LNCAP (cell line): ENCODE measurements at regions not wholly inside any gene's neighbourhood (a gene's known extent, or its start where the extent isn't known, plus 50 kb on each side); places are given as distances from the start of the nearest gene placed in this dataset.

Experiments
- TF ChIP-seq, protein P1 (sequence below): fragments of 450-650 bp; IDR thresholded peaks from 2 replicates; pipeline ENCODE4 v1.5.1; 2017; ENCODE audit warnings: mild to moderate bottlenecking

DNA sequence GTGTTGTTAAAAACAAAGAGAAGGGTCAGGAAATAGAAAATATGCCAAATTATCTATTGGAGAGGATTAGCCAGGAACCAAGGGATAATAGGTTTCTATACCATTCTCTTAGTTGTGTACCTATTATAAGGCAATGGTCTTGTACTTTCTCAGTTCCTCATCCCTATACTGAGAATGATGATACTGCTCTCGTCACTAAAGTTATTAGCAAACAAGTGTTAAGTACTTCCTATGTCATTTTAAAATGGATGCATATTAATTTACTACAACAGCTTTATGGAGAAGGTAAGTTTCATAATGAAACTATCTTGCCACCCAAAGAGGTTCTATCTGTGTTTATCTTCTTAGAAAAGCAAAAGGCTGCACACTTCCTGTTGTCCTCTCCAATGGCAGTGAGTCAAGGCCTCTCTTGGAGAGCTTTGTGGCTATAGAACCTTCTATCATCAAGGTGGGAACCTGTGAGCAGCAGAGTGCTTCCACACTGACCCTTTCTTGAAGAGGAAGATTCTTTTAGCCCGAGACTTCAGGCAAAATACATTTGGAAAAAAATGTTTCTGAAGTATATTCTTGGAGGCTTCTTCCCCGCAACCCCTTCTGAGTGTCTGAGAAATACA, 460.7 kb upstream of the FANCL start:
- TF ChIP-seq, protein P1, sequence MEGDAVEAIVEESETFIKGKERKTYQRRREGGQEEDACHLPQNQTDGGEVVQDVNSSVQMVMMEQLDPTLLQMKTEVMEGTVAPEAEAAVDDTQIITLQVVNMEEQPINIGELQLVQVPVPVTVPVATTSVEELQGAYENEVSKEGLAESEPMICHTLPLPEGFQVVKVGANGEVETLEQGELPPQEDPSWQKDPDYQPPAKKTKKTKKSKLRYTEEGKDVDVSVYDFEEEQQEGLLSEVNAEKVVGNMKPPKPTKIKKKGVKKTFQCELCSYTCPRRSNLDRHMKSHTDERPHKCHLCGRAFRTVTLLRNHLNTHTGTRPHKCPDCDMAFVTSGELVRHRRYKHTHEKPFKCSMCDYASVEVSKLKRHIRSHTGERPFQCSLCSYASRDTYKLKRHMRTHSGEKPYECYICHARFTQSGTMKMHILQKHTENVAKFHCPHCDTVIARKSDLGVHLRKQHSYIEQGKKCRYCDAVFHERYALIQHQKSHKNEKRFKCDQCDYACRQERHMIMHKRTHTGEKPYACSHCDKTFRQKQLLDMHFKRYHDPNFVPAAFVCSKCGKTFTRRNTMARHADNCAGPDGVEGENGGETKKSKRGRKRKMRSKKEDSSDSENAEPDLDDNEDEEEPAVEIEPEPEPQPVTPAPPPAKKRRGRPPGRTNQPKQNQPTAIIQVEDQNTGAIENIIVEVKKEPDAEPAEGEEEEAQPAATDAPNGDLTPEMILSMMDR, result no peak

- TF ChIP-seq, protein P1, result no peak
Measured at GRCh38 chr2:58700591-58700990, 459.5 kb upstream of the FANCL start.

DNA sequence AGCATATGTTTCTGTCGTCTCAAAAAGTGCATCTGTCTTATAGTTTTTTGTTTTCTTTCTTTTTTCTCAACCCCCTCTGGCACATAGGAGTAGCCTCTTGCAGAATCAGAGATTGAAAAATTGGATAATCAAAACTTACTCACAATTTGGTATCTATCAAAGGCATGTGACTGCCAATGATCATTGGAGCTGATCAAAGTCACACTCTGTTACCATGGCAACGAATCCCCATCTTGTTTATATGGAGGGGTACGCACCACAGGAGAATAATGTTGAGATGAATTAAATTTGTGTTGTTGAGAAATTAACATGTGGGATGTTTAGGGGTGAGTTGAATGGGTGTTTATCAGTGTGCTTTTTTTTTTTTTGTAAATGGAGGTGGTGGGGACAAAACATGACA, 458.3 kb upstream of the FANCL start:
- TF ChIP-seq, protein P1, result no peak

GRCh38 chr2:58698620-58699019, 457.5 kb upstream of the FANCL start:
- TF ChIP-seq, protein P1, result no peak

GRCh38 chr2:58688813-58689212, 447.7 kb upstream of the FANCL start:
- TF ChIP-seq, protein P1, result no peak

DNA sequence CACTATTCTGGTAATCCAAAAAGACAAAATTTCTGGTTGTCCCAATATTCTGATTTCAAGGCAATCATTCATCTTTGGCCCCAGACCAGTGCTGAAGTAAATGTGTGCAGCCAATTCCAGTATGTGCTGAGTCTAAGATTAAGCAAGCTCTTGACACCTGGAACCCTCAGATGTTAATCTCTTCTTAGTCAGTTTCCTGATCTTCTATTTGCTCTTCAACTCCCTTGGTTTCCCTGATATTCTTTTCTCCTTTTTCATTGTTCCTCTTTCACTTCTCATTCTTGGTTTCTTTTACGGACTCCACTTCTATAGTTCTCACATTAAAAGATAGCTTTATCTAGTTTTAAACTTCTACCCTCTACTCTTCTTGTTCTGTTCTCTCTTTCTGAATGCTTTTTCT, 445.7 kb upstream of the FANCL start:
- TF ChIP-seq, protein P1, result no peak

DNA sequence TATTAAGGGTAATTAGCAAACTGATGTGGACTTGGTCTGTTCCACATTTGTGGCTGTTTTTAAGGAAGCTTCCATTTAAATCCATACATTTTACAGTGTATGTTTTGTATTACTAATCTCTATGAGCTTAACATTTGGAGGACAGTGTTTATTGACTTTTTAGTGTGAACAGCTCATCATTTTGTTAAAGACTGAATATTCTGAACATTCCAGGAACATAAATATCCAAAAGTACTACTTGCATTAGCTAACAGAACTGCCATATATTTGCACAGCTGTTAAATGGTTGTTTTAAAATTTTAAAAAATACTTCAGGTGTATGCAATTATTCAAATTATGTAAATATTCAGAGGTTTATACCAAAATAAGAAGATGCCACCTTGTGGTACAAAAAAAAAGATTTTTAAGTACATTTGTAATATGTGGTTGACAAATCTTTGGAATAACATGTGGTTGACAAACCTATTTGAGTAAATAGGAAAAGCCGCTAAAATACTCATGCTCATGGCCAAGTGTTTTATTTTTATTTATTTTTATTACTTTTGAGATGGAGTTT, 439.7 kb upstream of the FANCL start:
- TF ChIP-seq, protein P1, result no peak

DNA sequence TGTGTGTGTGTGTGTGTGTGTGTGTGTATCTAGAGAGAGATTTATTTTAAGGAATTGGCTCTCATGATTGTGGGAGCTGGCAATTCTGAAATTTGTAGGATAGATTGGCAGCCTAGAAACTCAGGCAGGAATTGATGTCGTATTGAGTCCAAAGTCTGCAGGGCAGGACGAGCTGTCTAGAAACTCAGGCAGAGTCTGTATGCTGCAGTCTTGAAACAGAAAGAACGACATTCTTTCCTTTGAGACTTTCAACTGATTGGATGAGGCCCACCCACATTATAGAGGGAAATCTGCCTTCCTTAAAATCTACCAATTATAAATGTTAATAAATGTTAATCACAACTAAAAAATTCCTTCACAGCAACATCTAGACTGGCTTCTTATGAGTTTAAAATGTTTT, 436.6 kb upstream of the FANCL start:
- TF ChIP-seq, protein P1, result no peak
